CD14-positive monocyte (primary cell): ENCODE measurements at regions not wholly inside any gene's neighbourhood (a gene's known extent, or its start where the extent isn't known, plus 50 kb on each side); places are given as distances from the start of the nearest gene placed in this dataset.

ENCODE experiments used
- DNase-seq, 3 donors: peaks; one replicate each; pipeline ENCODE4 v3.0.0-alpha.2; 2011 to 2022
- H2AFZ ChIP-seq: 2 replicates; pipeline ENCODE4 v1.6.0; 2012; ENCODE audit warnings: mild to moderate bottlenecking, low read depth, low read length, inconsistent platforms; ENCODE audit not compliant: insufficient read depth, poor library complexity, severe bottlenecking
- H3K27ac ChIP-seq, 2 donors: 1 replicate in 1 of 2; 2 replicates in 1 of 2; pipeline ENCODE4 v1.5.1; 2012 to 2013; ENCODE audit warnings: low read length in 2 of 2, control low read depth in 1 of 2, inconsistent platforms in 1 of 2, low read depth in 1 of 2, mild to moderate bottlenecking in 1 of 2
- H3K27me3 ChIP-seq, 2 donors: one replicate each; pipeline versions ENCODE4 v1.6.0 to v1.6.1; 2011 to 2013; ENCODE audit warnings: low read length in 2 of 2; ENCODE audit not compliant: control insufficient read depth in 2 of 2, insufficient read depth in 2 of 2
- H3K36me3 ChIP-seq, 2 donors: replicated peaks in 1 of 2; 1 replicate in 1 of 2; 2 replicates in 1 of 2; pipeline versions ENCODE4 v1.5.1 to v1.6.1; 2012 to 2013; ENCODE audit warnings: low read length in 2 of 2, control low read depth in 1 of 2, inconsistent platforms in 1 of 2, mild to moderate bottlenecking in 1 of 2; ENCODE audit not compliant: insufficient read depth in 2 of 2, control insufficient read depth in 1 of 2
- H3K4me1 ChIP-seq, 2 donors: 1 replicate in 1 of 2; 2 replicates in 1 of 2; pipeline versions ENCODE4 v1.5.1 to v1.6.1; 2012 to 2013; ENCODE audit warnings: low read length in 2 of 2, control low read depth in 1 of 2, inconsistent platforms in 1 of 2, mild to moderate bottlenecking in 1 of 2, moderate library complexity in 1 of 2; ENCODE audit not compliant: insufficient read depth in 2 of 2, control insufficient read depth in 1 of 2
- H3K4me2 ChIP-seq: replicated peaks from 2 replicates; pipeline ENCODE3; 2012; ENCODE audit warnings: low read length, moderate library complexity, mild to moderate bottlenecking; ENCODE audit not compliant: poor library complexity, severe bottlenecking; ENCODE audit errors: extremely low read depth
- H3K4me3 ChIP-seq, 3 experiments: fragments of 200-600 bp in 1 of 3; sonication (generic) in 1 of 3; replicated peaks in 1 of 3; 1 replicate in 2 of 3; 2 replicates in 1 of 3; pipeline ENCODE4 v1.5.1; 2011 to 2013; ENCODE audit warnings: low read length in 3 of 3, mild to moderate bottlenecking in 3 of 3, control low read depth in 2 of 3, low read depth in 2 of 3, inconsistent platforms in 1 of 3, moderate library complexity in 1 of 3
- H3K79me2 ChIP-seq: 2 replicates; pipeline ENCODE4 v1.6.0; 2012; ENCODE audit warnings: mild to moderate bottlenecking, control low read depth, inconsistent platforms, low read length, moderate library complexity; ENCODE audit not compliant: insufficient read depth
- H3K9ac ChIP-seq: 2 replicates; pipeline ENCODE4 v1.6.0; 2017; ENCODE audit warnings: low read length, mild to moderate bottlenecking; ENCODE audit not compliant: insufficient read depth, poor library complexity, severe bottlenecking
- H3K9me3 ChIP-seq, 2 donors: replicated peaks in 1 of 2; 1 replicate in 1 of 2; 2 replicates in 1 of 2; pipeline versions ENCODE4 v1.5.1 to v1.6.1; 2012 to 2013; ENCODE audit warnings: low read length in 2 of 2, control low read depth in 1 of 2; ENCODE audit not compliant: control insufficient read depth in 1 of 2, insufficient read depth in 1 of 2
- H4K20me1 ChIP-seq: 2 replicates; pipeline ENCODE4 v1.6.0; 2012; ENCODE audit warnings: mild to moderate bottlenecking, low read length, control low read depth, moderate library complexity; ENCODE audit not compliant: insufficient read depth
- H3K27ac Mint-ChIP-seq, 7 donors: one replicate each; pipeline ENCODE4 v1.8.0; 2020; ENCODE audit warnings: mild to moderate bottlenecking in 7 of 7, mixed read lengths in 7 of 7, moderate library complexity in 6 of 7, inconsistent platforms in 2 of 7
- H3K27me3 Mint-ChIP-seq, 3 donors: one replicate each; pipeline ENCODE4 v1.8.0; 2021 to 2022; ENCODE audit warnings: low read depth in 3 of 3, mild to moderate bottlenecking in 3 of 3, mixed read lengths in 3 of 3, moderate library complexity in 3 of 3, inconsistent platforms in 1 of 3
- H3K36me3 Mint-ChIP-seq, 2 donors: one replicate each; pipeline ENCODE4 v1.8.0; 2020; ENCODE audit warnings: mixed read lengths in 2 of 2, inconsistent platforms in 1 of 2, mild to moderate bottlenecking in 1 of 2
- H3K4me1 Mint-ChIP-seq: one replicate; pipeline ENCODE4 v1.8.0; 2020; ENCODE audit warnings: mild to moderate bottlenecking, mixed read lengths
- H3K4me3 Mint-ChIP-seq, 2 donors: one replicate each; pipeline ENCODE4 v1.8.0; 2020; ENCODE audit warnings: mild to moderate bottlenecking in 2 of 2, mixed read lengths in 2 of 2, moderate library complexity in 1 of 2
- H3K9me3 Mint-ChIP-seq, 7 donors: one replicate each; pipeline ENCODE4 v1.8.0; 2020 to 2022; ENCODE audit warnings: mixed read lengths in 7 of 7, mild to moderate bottlenecking in 6 of 7, moderate library complexity in 6 of 7, inconsistent platforms in 2 of 7
- WGBS: methylation state at CpG from one replicate; pipeline ENCODE4 v1.1.5; 2013; ENCODE audit warnings: missing lambda C conversion rate; ENCODE audit not compliant: insufficient coverage; 5-methylcytosine and 5-hydroxymethylcytosine counted together
- intact Hi-C, 2 donors: fragments of 100-400 bp; cut with micrococcal nuclease; formaldehyde crosslinking; loops; one replicate each; pipeline versions ENCODE4 v1.15.0 to v1.15.1; 2023
- TF ChIP-seq, protein P1 (sequence below): fragments of 200-600 bp; IDR thresholded peaks from one replicate; pipeline ENCODE4 v1.8.0; 2022; ENCODE audit warnings: antibody characterized with exemption, mild to moderate bottlenecking

DNA sequence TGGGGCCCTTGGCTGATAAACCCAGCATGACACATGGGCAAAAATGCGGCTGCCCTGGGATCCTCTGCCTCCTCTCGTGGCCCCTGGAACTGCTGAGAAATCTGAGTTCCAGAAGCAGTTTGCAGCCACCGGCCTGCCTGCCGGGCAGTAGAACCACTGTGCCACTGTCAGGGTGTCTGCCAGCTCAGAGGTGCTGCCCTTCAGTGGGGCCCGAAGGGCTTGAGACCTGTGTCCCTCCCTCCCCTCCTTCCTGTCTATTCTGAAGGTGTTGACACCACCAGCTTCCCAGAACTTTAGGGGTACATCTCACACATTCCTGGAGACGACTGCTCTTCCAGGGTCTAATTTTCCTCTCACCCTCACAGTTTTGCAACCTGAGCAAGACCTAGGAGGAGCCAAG lies 88.2 kb upstream of the POMGNT2 start:
- DNase-seq, result no peak
- Mint-ChIP-seq H3K27ac (peak overlapping the region in 3 of 7 donors; percentile 28 to 67 (median 60)), H3K36me3 (no peaks in the 10 kb centered on the region), H3K27me3 (peaks cover 3 to 6% (median 4%) of the 10 kb centered on the region in 3 donors), H3K4me3 (no peak overlapping the region), H3K9me3 (peaks cover 0 to 9% (median 5%) of the 10 kb centered on the region in 7 donors), H3K4me1 (peaks cover 16% of the 10 kb centered on the region)
- Histone ChIP-seq H3K4me2 (peak overlapping the region; percentile 11), H3K4me3 (no peak overlapping the region), H3K9ac (no peak overlapping the region), H3K27me3 (no peaks in the 10 kb centered on the region), H3K27ac (no peak overlapping the region), H4K20me1 (no peaks in the 10 kb centered on the region), H3K4me1 (peaks cover 12 to 13% of the 10 kb centered on the region in 2 donors), H2AFZ (peak overlapping the region; percentile 48), H3K36me3 (no peaks in the 10 kb centered on the region), H3K79me2 (no peaks in the 10 kb centered on the region), H3K9me3 (no peaks in the 10 kb centered on the region)
- intact Hi-C loops, result no loop called here
- WGBS, result 92% methylated on average over 2 of the region's 6 CpGs
- TF ChIP-seq, protein P1, sequence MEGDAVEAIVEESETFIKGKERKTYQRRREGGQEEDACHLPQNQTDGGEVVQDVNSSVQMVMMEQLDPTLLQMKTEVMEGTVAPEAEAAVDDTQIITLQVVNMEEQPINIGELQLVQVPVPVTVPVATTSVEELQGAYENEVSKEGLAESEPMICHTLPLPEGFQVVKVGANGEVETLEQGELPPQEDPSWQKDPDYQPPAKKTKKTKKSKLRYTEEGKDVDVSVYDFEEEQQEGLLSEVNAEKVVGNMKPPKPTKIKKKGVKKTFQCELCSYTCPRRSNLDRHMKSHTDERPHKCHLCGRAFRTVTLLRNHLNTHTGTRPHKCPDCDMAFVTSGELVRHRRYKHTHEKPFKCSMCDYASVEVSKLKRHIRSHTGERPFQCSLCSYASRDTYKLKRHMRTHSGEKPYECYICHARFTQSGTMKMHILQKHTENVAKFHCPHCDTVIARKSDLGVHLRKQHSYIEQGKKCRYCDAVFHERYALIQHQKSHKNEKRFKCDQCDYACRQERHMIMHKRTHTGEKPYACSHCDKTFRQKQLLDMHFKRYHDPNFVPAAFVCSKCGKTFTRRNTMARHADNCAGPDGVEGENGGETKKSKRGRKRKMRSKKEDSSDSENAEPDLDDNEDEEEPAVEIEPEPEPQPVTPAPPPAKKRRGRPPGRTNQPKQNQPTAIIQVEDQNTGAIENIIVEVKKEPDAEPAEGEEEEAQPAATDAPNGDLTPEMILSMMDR, result no peak

DNA sequence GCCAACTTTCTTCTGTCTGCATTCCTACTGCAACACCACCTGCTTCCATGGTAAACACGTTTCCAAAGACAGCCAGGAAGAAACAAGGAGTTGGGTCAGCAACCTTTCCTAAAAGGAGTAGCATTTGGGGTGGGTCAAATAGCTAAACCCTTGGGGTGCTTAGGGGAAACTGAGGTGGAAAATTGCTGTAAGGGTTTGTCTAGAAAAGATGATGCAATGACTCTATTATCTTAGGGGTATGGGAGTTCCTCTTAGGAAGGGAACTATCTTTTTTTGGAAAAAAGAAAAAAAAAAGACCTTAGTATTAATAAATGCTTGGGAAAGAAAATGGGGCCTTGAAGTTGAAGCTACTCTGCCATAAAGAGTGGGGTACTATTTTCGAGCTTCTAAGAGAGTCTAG lies 86.1 kb upstream of the POMGNT2 start:
- Histone ChIP-seq H3K9me3 (no peaks in the 10 kb centered on the region), H3K27ac (no peak overlapping the region), H4K20me1 (no peaks in the 10 kb centered on the region), H2AFZ (no peak overlapping the region), H3K36me3 (no peaks in the 10 kb centered on the region), H3K9ac (no peak overlapping the region), H3K4me3 (no peak overlapping the region), H3K4me1 (peaks cover 12 to 13% of the 10 kb centered on the region in 2 donors), H3K4me2 (no peak overlapping the region), H3K27me3 (no peaks in the 10 kb centered on the region), H3K79me2 (no peaks in the 10 kb centered on the region)
- WGBS, result 50% methylated on average over 1 of the region's 2 CpGs
- intact Hi-C loops, result no loop called here
- no peak for DNase-seq
- H3K27ac Mint-ChIP-seq, result peak overlapping the region in 1 of 7 donors; percentile 8
- TF ChIP-seq, protein P1, result no peak
- H3K4me1 Mint-ChIP-seq, result peaks cover 16% of the 10 kb centered on the region
- no peak overlapping the region for H3K4me3 Mint-ChIP-seq
- H3K36me3 Mint-ChIP-seq, result no peaks in the 10 kb centered on the region
- peaks cover 0 to 4% (median 2%) of the 10 kb centered on the region in 3 donors for H3K27me3 Mint-ChIP-seq
- H3K9me3 Mint-ChIP-seq, result peaks cover 0 to 7% (median 2%) of the 10 kb centered on the region in 7 donors
